22Rv1 (cell line): ENCODE measurements at regions not wholly inside any gene's neighbourhood (a gene's known extent, or its start where the extent isn't known, plus 50 kb on each side); places are given as distances from the start of the nearest gene placed in this dataset.

ENCODE experiments used
- H3K27ac ChIP-seq: fragments of 450-650 bp; 2 replicates; pipeline ENCODE4 v1.5.1; 2017
- CTCF ChIP-seq: fragments of 450-650 bp; IDR thresholded peaks from 2 replicates; pipeline ENCODE4 v1.5.1; 2017; ENCODE audit warnings: mild to moderate bottlenecking
- ZFX ChIP-seq: fragments of 450-650 bp; IDR thresholded peaks from 2 replicates; pipeline ENCODE4 v1.6.1; 2017; ENCODE audit warnings: antibody characterized with exemption, borderline replicate concordance

DNA sequence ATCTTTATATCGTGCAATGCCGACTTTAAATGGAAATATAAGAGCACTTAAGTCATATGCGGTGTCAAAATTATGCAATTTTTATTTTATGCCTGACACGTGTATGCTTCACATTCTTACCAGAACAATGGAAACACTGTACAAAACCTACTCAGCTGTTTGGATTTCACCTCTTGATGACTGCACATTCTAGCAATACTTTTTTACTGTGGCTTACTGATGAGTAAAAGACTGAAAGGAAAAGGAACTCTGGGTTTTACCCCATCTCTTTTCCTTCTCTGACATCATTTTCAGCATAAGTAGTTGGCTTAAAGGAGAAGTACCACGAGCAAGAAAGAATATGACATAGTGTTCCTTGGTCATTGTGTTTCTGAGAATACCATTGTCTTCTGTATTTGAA is 142.8 kb downstream of the POLR2M start:
- TF ChIP-seq ZFX (no peak), CTCF (no peak)
- H3K27ac ChIP-seq = no peak overlapping the region

- TF ChIP-seq CTCF (no peak), ZFX (no peak)
- H3K27ac ChIP-seq = no peak overlapping the region
Measured at GRCh38 chr15:57854531-57854930, 148.0 kb downstream of the POLR2M start.

GRCh38 chr15:57857871-57858270 is 151.4 kb downstream of the POLR2M start:
- TF ChIP-seq ZFX = no peak
- no peak for TF ChIP-seq CTCF
- H3K27ac ChIP-seq = no peak overlapping the region

DNA sequence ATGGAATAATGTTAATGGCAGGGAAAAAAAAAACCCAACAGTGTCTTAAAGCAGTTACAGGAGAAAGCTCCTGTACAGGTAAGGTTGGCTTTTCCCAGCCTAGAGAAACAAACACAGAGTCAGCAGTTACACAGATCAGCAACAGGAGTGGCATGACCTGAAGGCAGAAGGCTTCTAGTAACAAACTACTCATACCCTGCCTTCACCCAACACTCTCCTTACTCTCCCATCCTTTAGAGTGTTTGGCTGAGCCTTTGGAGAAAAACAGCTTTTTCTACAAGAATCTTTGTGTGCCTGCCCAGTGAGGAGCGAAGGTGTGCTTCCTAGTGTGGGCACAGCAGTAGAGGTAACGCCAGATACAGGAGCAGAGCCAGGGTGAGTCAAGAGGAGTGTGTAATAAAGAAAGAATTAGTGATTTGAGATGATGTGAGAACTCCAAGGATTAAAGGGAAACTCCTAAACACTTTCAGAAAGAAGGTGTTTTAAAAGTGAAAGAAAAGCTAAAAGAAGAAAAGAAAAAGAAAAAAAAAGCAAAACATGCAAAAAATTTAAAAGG is 152.7 kb downstream of the POLR2M start:
- TF ChIP-seq ZFX (no peak), CTCF (no peak)
- H3K27ac ChIP-seq = no peak overlapping the region

GRCh38 chr15:57861034-57861638 is 154.6 kb downstream of the POLR2M start:
- no peak for TF ChIP-seq ZFX
- peak; percentile 88 for TF ChIP-seq CTCF
- H3K27ac ChIP-seq = no peak overlapping the region

DNA sequence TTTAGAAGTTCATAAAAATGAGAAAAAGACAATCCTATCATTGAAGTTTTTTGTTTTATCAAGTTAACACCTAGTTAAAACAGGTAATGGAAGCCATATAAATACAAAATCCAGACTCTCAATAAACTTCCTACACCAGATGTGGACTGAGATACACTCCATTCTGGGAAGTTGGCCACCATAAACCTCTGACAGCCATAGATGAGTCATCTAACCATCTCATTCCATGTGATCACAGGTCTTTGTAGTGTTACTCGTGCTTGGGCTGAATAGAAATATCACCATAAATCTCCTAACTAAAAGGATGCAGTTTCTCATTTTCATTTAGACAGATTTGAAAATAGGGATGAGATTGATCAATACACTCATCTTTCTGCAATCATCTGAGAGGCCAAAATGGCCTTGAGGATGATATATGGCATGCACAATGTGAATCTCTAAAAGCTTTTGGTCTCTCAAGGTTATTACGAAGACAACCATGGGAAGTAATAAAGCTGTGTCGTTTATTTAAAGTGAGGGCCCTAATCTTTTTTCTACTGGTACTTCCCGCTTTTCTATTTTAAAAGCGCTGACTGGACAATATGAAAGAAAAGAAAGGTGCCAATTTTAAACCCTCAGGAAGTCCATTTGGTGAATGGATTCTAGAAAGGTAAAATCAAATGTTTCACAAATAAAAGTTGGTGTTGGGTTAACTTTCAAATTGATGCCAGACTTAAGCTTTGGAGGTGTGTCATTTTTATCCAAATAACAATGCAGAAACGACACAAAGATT is 155.5 kb downstream of the POLR2M start:
- H3K27ac ChIP-seq = no peak overlapping the region

More for the DNA sequence above, 155.5 kb downstream of the POLR2M start:
- TF ChIP-seq ZFX = no peak
- TF ChIP-seq CTCF = no peak
